ENCODE measurements at regions not wholly inside any gene's neighbourhood (a gene's known extent, or its start where the extent isn't known, plus 50 kb on each side); places are given as distances from the start of the nearest gene placed in this dataset.

DNA sequence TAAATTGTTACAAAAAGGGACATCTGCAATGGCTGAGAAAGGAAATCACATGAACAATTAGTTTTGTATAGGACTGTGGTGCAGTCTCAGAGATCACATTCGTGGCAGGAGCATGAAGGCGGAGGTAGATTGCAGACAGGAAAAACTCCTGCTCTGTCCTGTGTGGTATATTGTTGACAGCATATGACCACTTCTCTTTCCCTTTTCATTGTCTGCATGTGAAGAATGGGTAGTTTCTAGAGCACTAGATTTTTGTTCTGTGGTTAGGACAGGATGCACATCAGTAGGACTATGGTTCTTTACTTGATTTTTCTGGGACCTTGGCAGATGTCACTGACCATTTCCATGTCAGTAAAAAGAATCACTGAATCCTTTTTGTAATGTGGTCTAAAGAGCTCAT lies 625.9 kb upstream of the PKN2 start:
- no peak for DNase-seq (ENCODE audit: low spot score)
- Histone ChIP-seq H3K23ac (ENCODE audit: low read depth, low read length, poor library complexity) (no peak overlapping the region), H3K4me3 (ENCODE audit: low read length in 2 of 2) (no peak overlapping the region), H2BK12ac (ENCODE audit: low read length) (no peak overlapping the region), H2BK5ac (ENCODE audit: low read length) (no peak overlapping the region), H3K27me3 (ENCODE audit: control insufficient read depth in 3 of 3, insufficient read depth in 3 of 3, low read depth in 1 of 3, low read length in 3 of 3) (no peaks in the 10 kb centered on the region), H2BK120ac (ENCODE audit: low read depth, low read length) (no peak overlapping the region), H3K79me1 (ENCODE audit: low read depth, low read length) (no peaks in the 10 kb centered on the region), H3K14ac (ENCODE audit: low read length) (no peak overlapping the region), H4K8ac (ENCODE audit: low read depth, low read length) (no peak overlapping the region), H3K4ac (ENCODE audit: low read length) (no peak overlapping the region), H3K4me1 (ENCODE audit: control insufficient read depth in 2 of 2, insufficient read depth in 1 of 2, low read depth in 1 of 2, low read length in 2 of 2) (peaks cover 0 to 4% of the 10 kb centered on the region in 2 donors), H3K9me3 (replicated peaks in 1 of 2; ENCODE audit: control insufficient read depth in 2 of 2, insufficient read depth in 1 of 2, low read depth in 1 of 2, low read length in 2 of 2) (no peaks in the 10 kb centered on the region), H3K27ac (replicated peaks; ENCODE audit: low read length) (no peak overlapping the region), H3K18ac (ENCODE audit: low read length) (no peak overlapping the region), H2AFZ (ENCODE audit: low read length) (no peak overlapping the region), H2AK5ac (ENCODE audit: low read depth, low read length) (no peak overlapping the region), H4K91ac (ENCODE audit: low read depth, low read length, poor library complexity) (no peak overlapping the region), H3K9ac (ENCODE audit: low read depth, low read length, poor library complexity) (no peak overlapping the region), H2BK15ac (ENCODE audit: low read length) (no peak overlapping the region), H3K4me2 (ENCODE audit: insufficient read depth, low read length, poor library complexity, severe bottlenecking) (no peak overlapping the region), H3K36me3 (replicated peaks in 1 of 2; ENCODE audit: control insufficient read depth in 2 of 2, insufficient read depth in 2 of 2, low read length in 2 of 2) (no peaks in the 10 kb centered on the region)
- no CpG with 5 or more reads among the region's 2 CpGs for WGBS, 2 donors (ENCODE audit: extremely low coverage in 2 of 2, insufficient read length in 2 of 2, insufficient replicate concordance in 1 of 2)

DNA sequence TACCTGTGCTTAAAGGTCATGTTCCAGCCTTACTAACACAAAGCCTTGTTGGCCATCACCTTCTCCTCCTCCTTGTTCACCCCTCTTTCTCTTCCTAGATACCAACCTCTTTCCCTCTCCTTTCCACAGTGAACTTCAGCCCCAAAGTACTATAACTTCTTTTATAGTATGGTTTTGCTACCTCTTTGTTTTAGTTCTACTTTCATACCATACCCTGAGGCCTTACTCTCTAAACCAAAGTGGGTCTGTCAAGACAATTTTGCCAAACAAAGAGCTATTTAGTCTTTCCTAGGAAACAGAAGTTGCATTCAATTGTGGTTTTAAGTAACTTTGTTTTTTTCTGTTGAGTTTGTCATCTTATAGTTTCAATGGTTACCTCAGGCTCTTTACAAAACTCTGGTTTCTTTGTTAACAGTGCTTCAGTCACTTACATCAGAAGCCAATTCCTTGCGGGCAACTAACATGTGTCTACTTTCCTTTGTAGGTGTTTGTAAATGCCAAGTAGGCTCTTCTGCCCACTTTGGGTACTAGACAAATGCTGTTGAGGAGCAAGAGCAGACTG lies 623.9 kb upstream of the PKN2 start:
- Histone ChIP-seq H2BK15ac (ENCODE audit: low read length) (no peak overlapping the region), H4K8ac (ENCODE audit: low read depth, low read length) (no peak overlapping the region), H3K4me2 (ENCODE audit: insufficient read depth, low read length, poor library complexity, severe bottlenecking) (no peak overlapping the region), H2AFZ (ENCODE audit: low read length) (no peak overlapping the region), H3K27ac (replicated peaks; ENCODE audit: low read length) (no peak overlapping the region), H3K36me3 (replicated peaks in 1 of 2; ENCODE audit: control insufficient read depth in 2 of 2, insufficient read depth in 2 of 2, low read length in 2 of 2) (no peaks in the 10 kb centered on the region), H3K14ac (ENCODE audit: low read length) (no peak overlapping the region), H3K4ac (ENCODE audit: low read length) (no peak overlapping the region), H2BK12ac (ENCODE audit: low read length) (no peak overlapping the region), H3K27me3 (ENCODE audit: control insufficient read depth in 3 of 3, insufficient read depth in 3 of 3, low read depth in 1 of 3, low read length in 3 of 3) (no peaks in the 10 kb centered on the region), H4K91ac (ENCODE audit: low read depth, low read length, poor library complexity) (no peak overlapping the region), H3K4me3 (ENCODE audit: low read length in 2 of 2) (no peak overlapping the region), H3K18ac (ENCODE audit: low read length) (no peak overlapping the region), H3K4me1 (ENCODE audit: control insufficient read depth in 2 of 2, insufficient read depth in 1 of 2, low read depth in 1 of 2, low read length in 2 of 2) (peaks cover 0 to 4% of the 10 kb centered on the region in 2 donors), H2BK5ac (ENCODE audit: low read length) (no peak overlapping the region), H3K9ac (ENCODE audit: low read depth, low read length, poor library complexity) (no peak overlapping the region), H3K23ac (ENCODE audit: low read depth, low read length, poor library complexity) (no peak overlapping the region), H3K9me3 (replicated peaks in 1 of 2; ENCODE audit: control insufficient read depth in 2 of 2, insufficient read depth in 1 of 2, low read depth in 1 of 2, low read length in 2 of 2) (no peaks in the 10 kb centered on the region), H2AK5ac (ENCODE audit: low read depth, low read length) (no peak overlapping the region), H3K79me1 (ENCODE audit: low read depth, low read length) (no peaks in the 10 kb centered on the region), H2BK120ac (ENCODE audit: low read depth, low read length) (no peak overlapping the region)
- no CpG with 5 or more reads among the region's 1 CpG for WGBS, 2 donors (ENCODE audit: extremely low coverage in 2 of 2, insufficient read length in 2 of 2, insufficient replicate concordance in 1 of 2)
- DNase-seq (ENCODE audit: low spot score): no peak

DNA sequence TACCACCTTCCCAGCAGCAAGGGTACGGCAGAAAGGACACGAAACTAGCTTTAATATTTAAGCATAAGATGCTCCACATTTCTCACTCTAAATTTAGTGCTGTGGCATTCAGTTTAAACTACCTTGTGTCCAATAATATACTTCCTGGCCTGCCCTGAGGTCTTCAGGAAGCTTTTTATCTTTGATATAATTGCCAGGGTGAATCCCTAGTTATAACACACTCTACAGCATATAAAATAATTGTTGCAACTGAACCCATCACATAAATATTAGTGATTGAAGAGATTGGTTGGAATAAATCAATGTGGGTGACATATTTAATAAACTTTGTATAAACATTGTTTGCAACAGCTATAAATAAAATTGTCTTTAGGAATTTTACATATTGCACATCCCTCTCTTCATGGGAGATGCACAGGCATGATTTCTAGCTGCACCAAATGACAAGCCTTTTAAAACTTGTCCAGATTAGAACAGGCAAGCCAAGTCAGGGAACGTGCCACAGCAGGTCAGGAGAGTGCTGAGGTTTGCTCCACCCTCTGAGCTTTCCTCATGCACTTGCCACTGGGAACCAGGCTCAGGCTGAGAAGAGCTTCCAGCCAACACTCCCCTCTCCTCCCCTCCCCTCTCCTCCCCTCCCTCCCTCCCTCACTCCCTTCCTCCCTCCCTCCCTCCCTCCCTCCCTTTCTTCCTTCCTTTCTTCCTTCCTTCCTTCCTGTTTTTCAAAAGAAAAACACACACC lies 623.2 kb upstream of the PKN2 start:
- DNase-seq (ENCODE audit: low spot score): no peak

DNA sequence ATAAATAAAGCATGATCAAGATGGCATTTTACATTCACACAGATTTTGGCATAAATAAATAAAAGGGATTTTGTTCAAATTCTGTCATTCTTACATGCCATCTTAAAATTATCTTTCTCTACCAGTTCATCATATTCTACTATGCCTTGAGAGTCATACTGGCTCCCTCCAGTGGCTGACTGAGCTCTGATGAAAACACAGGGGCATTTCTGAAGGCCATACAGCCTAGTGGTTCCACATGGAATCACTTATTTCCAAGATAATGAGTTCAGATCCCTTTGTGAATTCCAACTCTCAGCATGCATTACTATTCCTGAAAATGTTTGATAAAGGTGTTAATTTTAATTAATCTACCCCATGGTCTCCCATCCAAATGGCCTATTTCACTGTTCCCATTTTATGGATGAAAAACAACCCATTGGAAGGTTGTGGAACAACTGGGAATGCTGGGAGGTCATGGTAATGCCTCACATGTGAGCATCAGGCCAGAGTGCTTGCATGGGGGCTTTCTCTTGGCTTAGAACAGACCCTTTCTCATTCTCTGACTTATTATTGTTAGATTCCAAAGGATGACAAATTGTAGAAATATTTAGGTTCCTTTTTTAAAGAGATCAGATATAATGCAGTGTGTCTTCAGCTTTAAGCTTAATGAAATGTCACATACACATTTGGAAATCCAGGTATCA lies 622.4 kb upstream of the PKN2 start:
- no peak overlapping the region for H3K27ac ChIP-seq (replicated peaks; ENCODE audit: low read length)
- H3K4me2 ChIP-seq (ENCODE audit: insufficient read depth, low read length, poor library complexity, severe bottlenecking): no peak overlapping the region
- no peak overlapping the region for H2AK5ac ChIP-seq (ENCODE audit: low read depth, low read length)
- no peaks in the 10 kb centered on the region for H3K79me1 ChIP-seq (ENCODE audit: low read depth, low read length)
- no peak overlapping the region for H4K91ac ChIP-seq (ENCODE audit: low read depth, low read length, poor library complexity)
- no peak overlapping the region for H3K18ac ChIP-seq (ENCODE audit: low read length)
- H3K4me3 ChIP-seq (ENCODE audit: low read length in 2 of 2): no peak overlapping the region
- H3K23ac ChIP-seq (ENCODE audit: low read depth, low read length, poor library complexity): no peak overlapping the region
- H3K4ac ChIP-seq (ENCODE audit: low read length): no peak overlapping the region
- no peak overlapping the region for H4K8ac ChIP-seq (ENCODE audit: low read depth, low read length)
- no peak overlapping the region for H3K9ac ChIP-seq (ENCODE audit: low read depth, low read length, poor library complexity)
- H2BK120ac ChIP-seq (ENCODE audit: low read depth, low read length): no peak overlapping the region
- no peak overlapping the region for H2BK12ac ChIP-seq (ENCODE audit: low read length)
- no peak overlapping the region for H2BK15ac ChIP-seq (ENCODE audit: low read length)
- H3K14ac ChIP-seq (ENCODE audit: low read length): no peak overlapping the region
- H3K27me3 ChIP-seq (ENCODE audit: control insufficient read depth in 3 of 3, insufficient read depth in 3 of 3, low read depth in 1 of 3, low read length in 3 of 3): no peaks in the 10 kb centered on the region
- no peak overlapping the region for H2AFZ ChIP-seq (ENCODE audit: low read length)
- DNase-seq (ENCODE audit: low spot score): peak; percentile 44
- H2BK5ac ChIP-seq (ENCODE audit: low read length): no peak overlapping the region
- H3K36me3 ChIP-seq (replicated peaks in 1 of 2; ENCODE audit: control insufficient read depth in 2 of 2, insufficient read depth in 2 of 2, low read length in 2 of 2): no peaks in the 10 kb centered on the region
- peaks cover 0 to 4% of the 10 kb centered on the region in 2 donors for H3K4me1 ChIP-seq (ENCODE audit: control insufficient read depth in 2 of 2, insufficient read depth in 1 of 2, low read depth in 1 of 2, low read length in 2 of 2)
- no peaks in the 10 kb centered on the region for H3K9me3 ChIP-seq (replicated peaks in 1 of 2; ENCODE audit: control insufficient read depth in 2 of 2, insufficient read depth in 1 of 2, low read depth in 1 of 2, low read length in 2 of 2)

More for the DNA sequence above, 623.2 kb upstream of the PKN2 start:
- Histone ChIP-seq H3K23ac (ENCODE audit: low read depth, low read length, poor library complexity) (no peak overlapping the region), H2AFZ (ENCODE audit: low read length) (no peak overlapping the region), H4K91ac (ENCODE audit: low read depth, low read length, poor library complexity) (no peak overlapping the region), H3K36me3 (replicated peaks in 1 of 2; ENCODE audit: control insufficient read depth in 2 of 2, insufficient read depth in 2 of 2, low read length in 2 of 2) (no peaks in the 10 kb centered on the region), H3K27me3 (ENCODE audit: control insufficient read depth in 3 of 3, insufficient read depth in 3 of 3, low read depth in 1 of 3, low read length in 3 of 3) (no peaks in the 10 kb centered on the region), H2AK5ac (ENCODE audit: low read depth, low read length) (no peak overlapping the region), H3K4me1 (ENCODE audit: control insufficient read depth in 2 of 2, insufficient read depth in 1 of 2, low read depth in 1 of 2, low read length in 2 of 2) (peaks cover 0 to 4% of the 10 kb centered on the region in 2 donors), H3K9me3 (replicated peaks in 1 of 2; ENCODE audit: control insufficient read depth in 2 of 2, insufficient read depth in 1 of 2, low read depth in 1 of 2, low read length in 2 of 2) (no peaks in the 10 kb centered on the region), H4K8ac (ENCODE audit: low read depth, low read length) (no peak overlapping the region), H2BK12ac (ENCODE audit: low read length) (no peak overlapping the region), H3K14ac (ENCODE audit: low read length) (no peak overlapping the region), H2BK120ac (ENCODE audit: low read depth, low read length) (no peak overlapping the region), H2BK5ac (ENCODE audit: low read length) (no peak overlapping the region), H3K79me1 (ENCODE audit: low read depth, low read length) (no peaks in the 10 kb centered on the region), H3K27ac (replicated peaks; ENCODE audit: low read length) (no peak overlapping the region), H3K18ac (ENCODE audit: low read length) (no peak overlapping the region), H3K9ac (ENCODE audit: low read depth, low read length, poor library complexity) (no peak overlapping the region), H3K4me3 (ENCODE audit: low read length in 2 of 2) (no peak overlapping the region), H3K4me2 (ENCODE audit: insufficient read depth, low read length, poor library complexity, severe bottlenecking) (no peak overlapping the region), H2BK15ac (ENCODE audit: low read length) (no peak overlapping the region), H3K4ac (ENCODE audit: low read length) (no peak overlapping the region)
- no CpG with 5 or more reads among the region's 3 CpGs for WGBS, 2 donors (ENCODE audit: extremely low coverage in 2 of 2, insufficient read length in 2 of 2, insufficient replicate concordance in 1 of 2)
